ENCODE measurements at regions not wholly inside any gene's neighbourhood (a gene's known extent, or its start where the extent isn't known, plus 50 kb on each side); places are given as distances from the start of the nearest gene placed in this dataset.

DNA sequence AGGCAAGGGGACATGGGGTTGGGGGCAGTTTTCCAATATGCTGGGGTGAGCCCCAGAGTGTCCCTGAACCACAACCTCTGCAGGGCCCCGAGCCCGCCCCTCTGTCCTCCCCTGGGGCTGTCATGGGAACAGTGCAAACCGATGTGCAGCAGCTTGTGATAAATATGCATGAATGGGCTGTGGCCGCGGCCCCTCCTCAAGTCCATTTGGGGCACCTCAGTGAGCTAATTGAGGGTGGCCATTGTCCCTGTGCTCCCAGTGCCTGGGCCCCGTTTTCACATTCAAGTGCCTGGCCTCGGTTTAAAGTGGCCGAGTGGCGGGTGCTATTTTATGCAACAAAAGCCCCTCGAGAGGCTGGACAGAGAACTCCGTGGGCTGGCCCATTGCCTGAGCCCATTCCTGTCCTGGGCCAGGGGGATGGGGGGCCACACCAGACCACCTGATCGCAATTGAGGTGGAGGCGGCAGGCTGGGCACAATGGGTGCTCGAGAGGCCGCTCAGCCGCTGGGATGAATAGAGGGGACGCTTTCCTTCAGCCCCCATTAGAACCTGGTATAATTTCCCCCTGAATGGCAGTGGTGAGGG is 193.7 kb downstream of the FOXD2 start:
- TF ChIP-seq CTCF (conservative IDR thresholded peaks at IDR 0.05; ENCODE audit: low read length) (no peak), EZH2phosphoT487 (IDR thresholded peaks at IDR 0.05; ENCODE audit: borderline replicate concordance) (no peak)

Data from Loucy (cell line).